ENCODE measurements at regions not wholly inside any gene's neighbourhood (a gene's known extent, or its start where the extent isn't known, plus 50 kb on each side); places are given as distances from the start of the nearest gene placed in this dataset.

DNA sequence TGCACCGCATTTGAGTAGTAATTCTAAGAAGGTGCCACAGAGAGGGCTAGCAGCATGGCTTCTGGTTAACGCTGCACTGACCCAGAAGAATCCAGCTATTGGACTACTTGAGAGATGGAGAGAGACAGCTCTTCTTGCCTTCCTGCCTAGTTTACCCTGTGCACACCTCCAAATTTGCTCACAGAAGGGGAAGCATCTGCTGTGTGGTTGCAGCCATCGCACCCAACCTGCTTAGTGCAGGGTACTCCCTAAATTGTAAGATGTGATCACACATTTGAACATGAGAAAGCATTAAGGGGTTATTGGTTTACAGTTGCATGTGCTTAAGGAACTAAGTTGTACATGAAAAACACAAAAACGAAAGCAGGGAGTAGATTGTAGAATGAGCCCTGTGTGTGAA lies 122.1 kb downstream of the FOXB1 start:
- H2BK20ac ChIP-seq (ENCODE audit: low read depth, low read length, poor library complexity, severe bottlenecking): no peak overlapping the region
- no peak overlapping the region for H3K56ac ChIP-seq (ENCODE audit: insufficient read length, low read depth, low read length)
- no peak overlapping the region for H3K4me2 ChIP-seq (ENCODE audit: insufficient read depth, insufficient read length, low read length)
- TF ChIP-seq, protein P1, sequence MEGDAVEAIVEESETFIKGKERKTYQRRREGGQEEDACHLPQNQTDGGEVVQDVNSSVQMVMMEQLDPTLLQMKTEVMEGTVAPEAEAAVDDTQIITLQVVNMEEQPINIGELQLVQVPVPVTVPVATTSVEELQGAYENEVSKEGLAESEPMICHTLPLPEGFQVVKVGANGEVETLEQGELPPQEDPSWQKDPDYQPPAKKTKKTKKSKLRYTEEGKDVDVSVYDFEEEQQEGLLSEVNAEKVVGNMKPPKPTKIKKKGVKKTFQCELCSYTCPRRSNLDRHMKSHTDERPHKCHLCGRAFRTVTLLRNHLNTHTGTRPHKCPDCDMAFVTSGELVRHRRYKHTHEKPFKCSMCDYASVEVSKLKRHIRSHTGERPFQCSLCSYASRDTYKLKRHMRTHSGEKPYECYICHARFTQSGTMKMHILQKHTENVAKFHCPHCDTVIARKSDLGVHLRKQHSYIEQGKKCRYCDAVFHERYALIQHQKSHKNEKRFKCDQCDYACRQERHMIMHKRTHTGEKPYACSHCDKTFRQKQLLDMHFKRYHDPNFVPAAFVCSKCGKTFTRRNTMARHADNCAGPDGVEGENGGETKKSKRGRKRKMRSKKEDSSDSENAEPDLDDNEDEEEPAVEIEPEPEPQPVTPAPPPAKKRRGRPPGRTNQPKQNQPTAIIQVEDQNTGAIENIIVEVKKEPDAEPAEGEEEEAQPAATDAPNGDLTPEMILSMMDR (conservative IDR thresholded peaks at IDR 0.05): no peak
- H4K20me1 ChIP-seq (ENCODE audit: control insufficient read depth, insufficient read depth, insufficient read length): no peaks in the 10 kb centered on the region
- no peaks in the 10 kb centered on the region for H3K79me2 ChIP-seq (ENCODE audit: insufficient read depth, low read length)
- no peak overlapping the region for H2BK15ac ChIP-seq (ENCODE audit: low read depth, low read length)
- H3K4me1 Mint-ChIP-seq: peaks cover 39 to 40% of the 10 kb centered on the region in 2 experiments
- H4K8ac ChIP-seq (replicated peaks; ENCODE audit: insufficient read length, low read depth, low read length): no peak overlapping the region
- no peak overlapping the region for H3K9ac ChIP-seq (ENCODE audit: extremely low read depth, insufficient read length, low read length)
- H3K36me3 Mint-ChIP-seq (ENCODE audit: insufficient read depth in 1 of 3, low read depth in 3 of 3): no peaks in the 10 kb centered on the region
- 0 out of 2 replicates have a peak, but pooled peaks cover 3% of the 10 kb centered on the region for H3K27me3 ChIP-seq (ENCODE audit: insufficient read depth, low read length)
- no peak overlapping the region for H3K18ac ChIP-seq (ENCODE audit: insufficient read length, low read depth, low read length)
- no peak overlapping the region for H3K14ac ChIP-seq (ENCODE audit: insufficient read depth, low read length)
- no CpG with 5 or more reads among the region's 4 CpGs for WGBS (ENCODE audit: extremely low coverage, insufficient read length, low lambda C conversion rate)
- H3K27me3 Mint-ChIP-seq (ENCODE audit: low read depth): peaks cover 53% of the 10 kb centered on the region
- peaks cover 6% of the 10 kb centered on the region; the same call in 1 of the 2 replicates for H3K4me1 ChIP-seq (ENCODE audit: insufficient read depth, low read length)
- H2AK5ac ChIP-seq (ENCODE audit: insufficient read length, low read length): no peak overlapping the region
- H4K5ac ChIP-seq (ENCODE audit: insufficient read length, low read depth, low read length): no peak overlapping the region
- H2BK12ac ChIP-seq (ENCODE audit: insufficient read length, low read depth, low read length): no peak overlapping the region
- H3K27ac ChIP-seq (ENCODE audit: insufficient read length, low read depth, low read length): no peak overlapping the region
- no peak overlapping the region for H3K23ac ChIP-seq (ENCODE audit: insufficient read length, low read depth, low read length)
- H3K23me2 ChIP-seq (ENCODE audit: insufficient read length, low read depth, low read length, poor library complexity, severe bottlenecking): no peaks in the 10 kb centered on the region
- no peak overlapping the region for H2AFZ ChIP-seq (ENCODE audit: low read length)
- H3K9me3 ChIP-seq (ENCODE audit: control insufficient read depth, low read depth, low read length): no peaks in the 10 kb centered on the region
- no peaks in the 10 kb centered on the region for H3K79me1 ChIP-seq (ENCODE audit: insufficient read depth, low read depth, low read length, poor library complexity, severe bottlenecking)
- DNase-seq: no peak
- no peak overlapping the region for H3K4ac ChIP-seq (ENCODE audit: low read depth, low read length)
- H3K4me3 Mint-ChIP-seq: no peak overlapping the region
- H3T11ph ChIP-seq (ENCODE audit: low read length): no peak overlapping the region
- H4K91ac ChIP-seq (ENCODE audit: insufficient read length, low read depth, low read length): no peak overlapping the region
- H2BK5ac ChIP-seq (ENCODE audit: insufficient read length, low read length): no peak overlapping the region
- no peak overlapping the region for H3K27ac Mint-ChIP-seq
- no peaks in the 10 kb centered on the region; a peak in 1 of 5 replicates for H3K9me3 Mint-ChIP-seq
- H2BK120ac ChIP-seq (ENCODE audit: low read depth, low read length, poor library complexity, severe bottlenecking): no peak overlapping the region

All from H9 (cell line).